ENCODE measurements at regions not wholly inside any gene's neighbourhood (a gene's known extent, or its start where the extent isn't known, plus 50 kb on each side); places are given as distances from the start of the nearest gene placed in this dataset.

- TF ChIP-seq CTCF (conservative IDR thresholded peaks at IDR 0.05; ENCODE audit: low read length) (no peak), EZH2phosphoT487 (IDR thresholded peaks at IDR 0.05; ENCODE audit: borderline replicate concordance, low read depth, low read length) (no peak)
Measured at GRCh38 chr6:81300961-81301360, 451.5 kb downstream of the TENT5A start.
